Neural crest cell (in vitro differentiated cells): ENCODE measurements at regions not wholly inside any gene's neighbourhood (a gene's known extent, or its start where the extent isn't known, plus 50 kb on each side); places are given as distances from the start of the nearest gene placed in this dataset.

Experiments
- DNase-seq: peaks from one replicate; pipeline ENCODE4 v3.0.0; 2021; ENCODE audit warnings: low read depth, mixed read lengths, low spot score
- H3K27ac Mint-ChIP-seq: one replicate; pipeline ENCODE4 v1.8.0; 2021; ENCODE audit warnings: mild to moderate bottlenecking, mixed read lengths; ENCODE audit not compliant: unreplicated experiment
- H3K27me3 Mint-ChIP-seq: 2 replicates; pipeline ENCODE4 v1.8.0; 2021; ENCODE audit warnings: low read depth, mild to moderate bottlenecking, mixed read lengths
- H3K36me3 Mint-ChIP-seq: 2 replicates; pipeline ENCODE4 v1.8.0; 2021; ENCODE audit warnings: low read depth, mild to moderate bottlenecking, mixed read lengths
- H3K4me1 Mint-ChIP-seq: 2 replicates; pipeline ENCODE4 v1.8.0; 2021; ENCODE audit warnings: mixed read lengths
- H3K4me3 Mint-ChIP-seq: one replicate; pipeline ENCODE4 v1.8.0; 2021; ENCODE audit warnings: mild to moderate bottlenecking, mixed read lengths
- H3K9me3 Mint-ChIP-seq: 2 replicates; pipeline ENCODE4 v1.8.0; 2021; ENCODE audit warnings: mixed read lengths
- CTCF ChIP-seq: fragments of 200-600 bp; sonication (generic); conservative IDR thresholded peaks from 2 replicates; pipeline ENCODE4 v1.5.0; 2021; ENCODE audit warnings: antibody characterized with exemption, mild to moderate bottlenecking

GRCh38 chr10:121654021-121654545, 55.8 kb upstream of the FGFR2 start:
- Mint-ChIP-seq H3K27ac (no peak overlapping the region), H3K4me3 (no peak overlapping the region), H3K36me3 (no peaks in the 10 kb centered on the region), H3K9me3 (peaks cover 3% of the 10 kb centered on the region), H3K4me1 (no peaks in the 10 kb centered on the region), H3K27me3 (peaks cover 2% of the 10 kb centered on the region)
- DNase-seq = no peak
- TF ChIP-seq CTCF = no peak

GRCh38 chr10:121653608-121654007, 55.4 kb upstream of the FGFR2 start:
- Mint-ChIP-seq H3K36me3 (no peaks in the 10 kb centered on the region), H3K4me3 (no peak overlapping the region), H3K9me3 (peaks cover 3% of the 10 kb centered on the region), H3K27me3 (peaks cover 2% of the 10 kb centered on the region), H3K27ac (no peak overlapping the region), H3K4me1 (peaks cover 2% of the 10 kb centered on the region)
- no peak for DNase-seq
- TF ChIP-seq CTCF = no peak

GRCh38 chr10:121648493-121648892, 50.2 kb upstream of the FGFR2 start:
- peaks cover 2% of the 10 kb centered on the region for H3K9me3 Mint-ChIP-seq
- no peak overlapping the region for H3K27ac Mint-ChIP-seq
- H3K27me3 Mint-ChIP-seq = peaks cover 2% of the 10 kb centered on the region
- no peak overlapping the region for H3K4me3 Mint-ChIP-seq
- H3K4me1 Mint-ChIP-seq = peaks cover 19% of the 10 kb centered on the region
- no peak for TF ChIP-seq CTCF
- DNase-seq = no peak
- H3K36me3 Mint-ChIP-seq = no peaks in the 10 kb centered on the region

- peak overlapping the region; percentile 83 for H3K27ac Mint-ChIP-seq
- no peak for DNase-seq
- TF ChIP-seq CTCF = no peak
Observed at GRCh38 chr10:121648059-121648458, 49.8 kb upstream of the FGFR2 start.

More at GRCh38 chr10:121648059-121648458, 49.8 kb upstream of the FGFR2 start:
- Mint-ChIP-seq H3K9me3 (no peaks in the 10 kb centered on the region), H3K36me3 (no peaks in the 10 kb centered on the region), H3K4me3 (no peak overlapping the region), H3K4me1 (peaks cover 19% of the 10 kb centered on the region), H3K27me3 (no peaks in the 10 kb centered on the region)
